Activated CD4-positive, alpha-beta T cell treated with anti-CD3 and anti-CD28 coated beads, Interleukin-2, amount 50 U/mL, for 1 hour (primary cell): ENCODE measurements at regions not wholly inside any gene's neighbourhood (a gene's known extent, or its start where the extent isn't known, plus 50 kb on each side); places are given as distances from the start of the nearest gene placed in this dataset.

Source experiments
- DNase-seq: peaks from one replicate; pipeline ENCODE4 v3.0.0-alpha.2; 2020

GRCh38 chrX:20596856-20597255, 330.1 kb upstream of the RPS6KA3 start:
- DNase-seq = no peak

GRCh38 chrX:20595928-20596575, 329.3 kb upstream of the RPS6KA3 start:
- DNase-seq = no peak

DNA sequence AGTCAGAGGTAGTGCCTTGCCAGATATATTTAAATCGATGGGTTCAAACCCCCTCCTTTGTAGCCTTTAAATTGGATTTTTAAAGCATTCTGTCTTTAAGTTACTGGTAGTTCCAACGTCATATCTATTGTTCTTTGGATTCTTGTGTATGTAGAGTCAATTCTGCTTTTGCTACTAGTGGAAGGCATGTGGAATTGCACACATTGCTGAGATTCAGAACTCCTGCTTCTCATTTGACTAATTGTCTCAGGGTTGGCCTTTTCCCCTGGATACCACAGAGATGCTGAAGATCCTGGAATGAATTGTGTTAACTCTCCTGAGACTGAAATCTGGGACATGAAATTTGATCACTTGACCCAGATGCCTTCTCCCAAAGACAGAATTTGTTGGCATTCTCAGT, 328.3 kb upstream of the RPS6KA3 start:
- no peak for DNase-seq

GRCh38 chrX:20593836-20594235, 327.1 kb upstream of the RPS6KA3 start:
- DNase-seq = no peak

DNA sequence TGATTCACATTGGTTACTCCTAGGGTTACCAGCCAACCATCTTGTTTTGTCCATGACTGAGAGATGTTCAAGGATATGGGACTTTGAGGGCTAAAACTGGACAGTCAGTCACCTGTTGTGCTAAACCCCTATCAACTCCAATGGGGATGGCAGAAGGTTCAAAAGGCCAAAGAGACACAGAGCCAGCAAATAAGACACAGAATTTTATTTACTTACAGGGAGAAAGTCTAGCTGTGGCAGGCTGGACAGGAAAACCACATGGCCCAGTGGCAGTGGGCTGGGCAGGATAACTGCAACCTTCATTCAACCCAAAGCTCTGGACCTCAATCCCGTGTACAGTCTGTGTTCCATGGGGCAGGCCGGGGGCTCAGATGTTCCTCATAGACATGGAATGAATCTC, 326.7 kb upstream of the RPS6KA3 start:
- DNase-seq = no peak

DNA sequence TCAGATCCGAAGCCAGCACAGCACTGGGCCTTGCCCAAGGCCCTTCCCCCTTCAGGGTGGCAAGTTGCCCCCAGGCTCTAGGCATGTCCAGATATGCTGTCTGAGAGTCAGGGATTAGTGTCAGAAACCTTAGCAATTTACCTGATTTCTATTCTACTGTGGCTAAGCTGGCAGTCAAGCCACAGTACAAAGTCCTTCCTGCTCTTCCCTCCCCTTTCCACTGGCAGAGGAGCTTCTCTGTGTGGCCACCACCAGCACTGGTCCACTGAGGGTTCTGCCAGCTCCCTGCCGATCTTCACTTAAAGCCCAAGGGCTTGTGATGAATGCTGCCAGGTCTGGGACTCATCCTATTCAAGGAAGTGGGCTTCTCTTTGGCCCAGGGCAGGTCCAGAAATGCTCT, 324.5 kb upstream of the RPS6KA3 start:
- no peak for DNase-seq

GRCh38 chrX:20585782-20586181, 319.1 kb upstream of the RPS6KA3 start:
- DNase-seq = no peak

GRCh38 chrX:20571611-20572010, 304.9 kb upstream of the RPS6KA3 start:
- DNase-seq = no peak

DNA sequence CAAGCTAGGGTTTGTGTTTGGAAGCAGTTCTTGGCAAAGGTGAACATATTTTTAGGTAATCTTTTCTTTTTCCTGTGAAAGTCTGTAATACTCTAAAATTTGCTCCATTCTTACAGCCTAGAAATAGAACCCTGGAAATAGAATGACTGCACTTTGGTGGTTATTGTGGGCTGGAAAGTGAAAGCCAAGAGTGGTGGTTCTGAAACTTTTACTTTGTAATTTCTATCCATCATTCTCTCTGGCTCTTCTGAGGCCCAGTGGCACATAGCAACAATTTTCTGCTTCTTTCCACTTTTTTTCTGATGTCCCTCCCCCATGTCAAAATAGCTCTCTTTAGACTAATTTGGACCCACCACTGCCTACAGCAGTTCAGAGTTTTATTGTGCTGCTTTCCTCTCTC, 300.4 kb upstream of the RPS6KA3 start:
- no peak for DNase-seq

DNA sequence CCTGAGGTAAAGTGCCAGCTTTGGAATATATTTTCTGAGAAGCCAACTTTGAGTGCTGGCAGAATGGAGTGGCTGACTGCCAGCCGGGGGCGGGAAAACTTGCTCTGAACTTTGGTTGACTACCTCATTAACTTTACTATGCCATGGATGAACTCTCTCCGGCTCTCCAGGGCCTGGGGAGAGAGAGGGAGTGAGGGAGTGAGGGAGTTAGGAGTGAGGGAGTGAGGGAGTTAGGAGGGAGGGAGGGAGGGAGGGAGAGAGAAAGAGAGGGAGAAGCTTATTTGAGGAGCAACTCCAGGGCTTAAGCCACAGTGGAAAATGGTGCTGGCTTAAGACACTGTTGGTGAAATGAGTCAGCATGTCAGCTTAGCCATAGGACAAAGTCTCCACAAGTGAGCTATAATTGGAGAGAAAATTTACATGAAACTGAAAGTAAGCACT, 280.9 kb upstream of the RPS6KA3 start:
- DNase-seq = no peak

GRCh38 chrX:20545538-20545937, 278.8 kb upstream of the RPS6KA3 start:
- DNase-seq = no peak

- no peak for DNase-seq
Observed at GRCh38 chrX:20542072-20542471, 275.4 kb upstream of the RPS6KA3 start.

DNA sequence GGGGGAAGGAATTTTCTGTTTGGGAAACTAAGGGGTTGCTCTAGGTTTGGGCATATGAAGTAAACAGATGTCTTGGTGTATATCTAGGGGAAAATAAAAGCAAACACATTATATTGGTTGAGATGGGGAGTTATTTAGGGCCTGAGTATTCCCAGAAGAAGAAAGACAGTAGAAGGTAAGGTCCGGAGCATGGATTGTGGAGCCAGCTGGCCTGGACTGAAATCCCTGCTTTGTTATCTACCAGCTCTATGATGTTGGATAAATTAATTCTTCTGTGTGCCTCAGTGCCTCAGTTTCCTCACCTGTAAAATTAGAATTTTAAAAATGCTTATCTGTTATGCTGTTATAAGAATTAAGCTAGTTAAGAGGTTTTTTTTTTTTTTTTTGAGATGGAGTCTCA, 272.3 kb upstream of the RPS6KA3 start:
- DNase-seq = no peak

- DNase-seq = no peak
Observed at GRCh38 chrX:20531667-20532066, 265.0 kb upstream of the RPS6KA3 start.

DNA sequence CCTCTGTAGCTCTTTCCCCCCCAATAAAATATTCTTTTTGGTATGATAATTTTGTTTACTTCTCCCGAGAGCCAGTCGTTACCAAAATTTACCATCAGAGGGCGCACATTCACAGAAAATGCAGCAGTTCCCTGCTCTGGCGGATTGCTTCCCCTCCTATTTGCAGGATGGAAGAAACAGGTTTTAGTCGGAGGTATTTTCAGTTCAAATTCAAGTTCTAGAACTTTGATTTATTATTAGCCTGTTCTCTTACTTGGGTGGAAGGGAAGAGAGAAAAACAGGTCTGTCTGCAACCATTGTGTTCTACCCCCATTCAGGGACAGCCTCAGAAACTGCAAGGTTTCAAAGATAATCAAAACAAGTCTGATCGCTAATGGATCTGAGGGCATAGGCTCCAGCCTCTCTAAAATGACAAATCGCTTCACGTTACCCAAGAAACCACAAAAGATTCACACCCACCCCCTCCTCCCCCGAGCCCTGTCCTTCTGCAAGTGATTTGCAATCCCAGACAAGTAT, 263.8 kb upstream of the RPS6KA3 start:
- DNase-seq = peak; percentile 37

DNA sequence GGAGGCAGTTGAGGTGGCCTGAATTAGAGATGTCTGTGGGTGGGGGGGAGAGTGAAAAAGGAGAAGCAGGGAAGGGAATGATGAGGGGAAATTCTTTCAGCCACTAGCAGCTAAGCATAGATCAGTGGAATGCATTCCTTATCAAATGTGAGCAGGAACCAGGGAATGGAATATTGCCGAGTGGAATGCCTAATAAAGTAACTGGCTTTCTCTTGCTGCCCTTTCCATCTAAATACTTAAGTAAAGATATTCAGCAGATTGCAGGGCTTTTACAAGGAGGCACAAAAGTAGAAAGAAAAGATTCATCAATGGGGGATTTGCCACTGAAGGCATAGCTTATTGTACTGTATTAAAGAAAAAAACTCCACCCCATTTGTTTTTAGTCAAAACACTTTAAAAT, 263.0 kb upstream of the RPS6KA3 start:
- DNase-seq = no peak

- no peak for DNase-seq
Observed at GRCh38 chrX:20529301-20529700, 262.6 kb upstream of the RPS6KA3 start.

GRCh38 chrX:20527558-20528011, 260.9 kb upstream of the RPS6KA3 start:
- DNase-seq = no peak

DNA sequence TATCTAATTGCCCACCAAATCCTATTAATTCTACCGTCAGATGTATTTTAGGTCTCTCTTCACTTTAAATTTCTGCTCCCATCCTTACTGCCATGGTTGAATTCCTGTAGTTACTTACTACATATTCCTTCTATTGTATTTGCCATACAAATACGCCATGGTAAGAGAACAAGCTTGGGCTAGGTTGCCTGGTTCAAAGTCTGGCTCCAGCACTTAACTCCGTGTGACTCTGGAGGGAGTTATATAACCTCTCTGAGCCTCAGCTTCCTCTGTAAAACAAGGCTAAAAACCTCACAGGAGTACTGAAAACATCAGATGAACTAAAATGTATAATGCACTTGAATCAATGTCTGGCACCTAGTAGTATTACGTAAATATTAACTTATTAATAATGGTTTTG, 260.3 kb upstream of the RPS6KA3 start:
- DNase-seq = no peak

DNA sequence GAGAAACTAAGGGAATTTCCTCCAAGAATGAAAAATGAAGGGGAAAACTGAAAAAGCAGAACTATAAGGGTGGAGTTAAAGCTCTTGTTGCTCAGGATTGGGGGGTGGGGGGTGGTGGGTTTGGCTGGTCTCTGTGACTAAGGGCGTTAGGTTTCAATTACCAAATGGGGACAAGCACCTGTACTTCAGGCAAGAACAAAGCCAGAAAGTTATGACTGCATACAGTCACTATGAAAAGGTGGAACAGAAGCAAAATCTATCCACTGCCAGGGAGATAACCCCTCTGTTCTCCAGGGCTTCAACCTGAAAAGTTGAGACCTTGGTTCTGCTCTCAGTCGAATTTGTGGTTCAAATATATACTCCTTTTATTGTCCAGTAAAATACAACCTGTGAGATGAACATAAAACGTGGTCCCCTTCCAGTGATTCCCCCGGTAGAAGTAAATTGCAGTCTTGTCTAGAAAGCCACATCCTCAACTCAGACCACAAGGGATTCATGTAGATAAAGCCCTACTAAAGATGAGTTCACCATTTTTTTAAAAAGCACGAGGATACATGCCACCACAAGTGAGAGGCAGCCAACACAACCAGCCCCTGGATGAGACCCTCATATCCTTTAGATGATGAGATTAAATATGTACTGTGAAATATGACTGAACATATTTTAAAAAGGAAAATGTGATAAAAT, 257.1 kb upstream of the RPS6KA3 start:
- no peak for DNase-seq

- DNase-seq = no peak
Observed at GRCh38 chrX:20522420-20522819, 255.7 kb upstream of the RPS6KA3 start.

DNA sequence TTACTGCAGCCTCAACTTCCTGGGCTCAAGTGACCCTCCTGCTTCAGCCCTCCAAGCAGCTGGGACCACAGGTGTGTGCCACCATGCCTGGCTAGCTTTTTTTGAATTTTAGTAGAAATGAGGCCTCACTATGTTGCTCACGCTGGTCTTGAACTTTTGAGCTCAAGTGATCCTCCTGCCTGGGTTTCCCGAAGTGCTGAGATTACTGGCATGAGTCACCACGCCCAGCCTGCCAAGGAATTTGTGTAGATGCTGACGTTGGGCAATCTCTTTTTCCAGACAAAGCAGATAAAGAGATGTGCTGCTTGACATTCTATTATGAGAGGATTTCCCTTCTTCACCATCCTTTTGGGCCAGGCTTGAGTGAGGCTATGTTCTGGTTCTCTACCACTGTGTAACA, 254.5 kb upstream of the RPS6KA3 start:
- no peak for DNase-seq

DNA sequence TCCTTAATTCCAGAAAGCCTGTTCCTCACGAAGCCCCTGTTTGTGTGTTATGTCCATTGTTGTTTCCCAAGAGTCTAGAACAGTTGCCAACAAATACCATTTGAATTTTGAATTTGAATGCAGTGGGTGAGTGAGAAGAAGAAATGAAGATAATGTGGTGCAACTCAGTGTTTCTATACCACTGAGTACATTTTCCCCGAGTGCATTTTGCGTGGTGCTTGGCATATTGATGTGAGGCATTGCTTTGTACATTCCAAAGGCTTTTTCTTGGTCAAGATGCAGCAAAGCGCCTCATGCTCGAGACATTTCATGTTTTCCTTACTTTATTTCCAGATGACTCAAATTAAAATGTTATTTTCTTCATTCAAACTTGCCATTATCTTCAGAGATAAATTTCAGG, 253.1 kb upstream of the RPS6KA3 start:
- no peak for DNase-seq

DNA sequence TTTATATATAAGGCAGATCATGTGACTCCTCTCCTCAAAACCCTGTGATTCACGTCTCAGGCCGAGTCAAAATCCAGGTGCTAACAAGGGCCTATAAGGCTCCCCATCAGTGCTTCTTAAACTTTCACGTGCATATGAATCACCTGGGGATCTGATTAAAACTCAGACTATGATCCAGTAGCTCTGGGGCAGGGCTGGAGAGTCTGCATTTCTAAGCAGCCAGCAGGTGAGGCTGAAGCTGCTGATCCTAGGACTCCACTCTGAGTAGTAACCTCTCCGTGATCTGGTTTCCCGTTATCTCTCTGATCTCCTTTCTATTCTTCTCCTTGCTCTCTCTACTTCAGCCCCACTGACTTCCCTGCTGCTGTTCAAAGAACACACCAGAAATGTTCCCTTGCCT, 252.4 kb upstream of the RPS6KA3 start:
- DNase-seq = no peak

GRCh38 chrX:20517565-20517964, 250.9 kb upstream of the RPS6KA3 start:
- no peak for DNase-seq
